ENCODE measurements at regions not wholly inside any gene's neighbourhood (a gene's known extent, or its start where the extent isn't known, plus 50 kb on each side); places are given as distances from the start of the nearest gene placed in this dataset.

GRCh38 chr1:79090985-79091384, 84.5 kb upstream of the ADGRL4 start:
- no TSS peak for BruUV-seq (replicated peaks)
- intact Hi-C loops (cut with micrococcal nuclease; ENCODE audit: unreplicated experiment): no loop called here
- CTCF ChIA-PET: no interaction called here

DNA sequence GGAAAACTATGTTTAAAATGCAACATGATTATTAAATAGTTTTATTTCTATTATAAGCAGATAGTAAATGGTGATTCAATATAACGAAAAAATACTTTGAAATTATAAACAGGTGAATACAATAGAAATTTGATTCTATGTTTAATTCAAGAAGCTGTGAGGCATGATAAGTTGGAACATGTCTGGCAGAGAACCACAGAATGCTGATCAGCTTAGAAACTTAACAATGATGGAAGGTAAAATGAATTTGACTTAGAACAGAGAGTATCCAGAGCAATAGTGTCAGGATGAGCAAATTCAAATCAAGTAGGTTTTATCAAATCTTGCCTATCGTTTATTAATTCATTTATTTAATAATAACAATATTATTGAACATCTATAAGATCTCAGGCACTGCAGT, 83.4 kb upstream of the ADGRL4 start:
- no peak for TF ChIP-seq CTCF (conservative IDR thresholded peaks at IDR 0.05; ENCODE audit: low read depth, low read length)
- TF ChIP-seq EZH2 (IDR thresholded peaks at IDR 0.05; ENCODE audit: borderline replicate concordance, low read depth, low read length, poor library complexity, severe bottlenecking): no peak
- no peaks in the 10 kb centered on the region for H3K9me3 ChIP-seq (ENCODE audit: low read depth, low read length, poor library complexity, severe bottlenecking)
- no TSS peak for BruUV-seq (replicated peaks)
- no peak for DNase-seq (ENCODE audit: low spot score)
- ChIA-PET CTCF (no interaction called here), POLR2A (ENCODE audit: low non-redundant PET) (no interaction called here)
- H3K4me3 ChIP-seq (ENCODE audit: low read depth, low read length, poor library complexity, severe bottlenecking): no peak overlapping the region
- intact Hi-C loops (cut with micrococcal nuclease; ENCODE audit: unreplicated experiment): no loop called here
- no peak overlapping the region for H3K27ac ChIP-seq (ENCODE audit: low read depth, low read length, poor library complexity, severe bottlenecking)
- H3K36me3 ChIP-seq (ENCODE audit: insufficient read depth, low read length, poor library complexity, severe bottlenecking): no peaks in the 10 kb centered on the region
- no peaks in the 10 kb centered on the region for H3K27me3 ChIP-seq (replicated peaks; ENCODE audit: insufficient read depth, low read depth, low read length, poor library complexity)
- H3K4me1 ChIP-seq (ENCODE audit: insufficient read depth, low read length, poor library complexity, severe bottlenecking): no peaks in the 10 kb centered on the region

More at GRCh38 chr1:79090985-79091384, 84.5 kb upstream of the ADGRL4 start:
- TF ChIP-seq CTCF (conservative IDR thresholded peaks at IDR 0.05; ENCODE audit: low read depth, low read length): no peak
- no peak for TF ChIP-seq EZH2 (IDR thresholded peaks at IDR 0.05; ENCODE audit: borderline replicate concordance, low read depth, low read length, poor library complexity, severe bottlenecking)
- Histone ChIP-seq H3K27ac (ENCODE audit: low read depth, low read length, poor library complexity, severe bottlenecking) (no peak overlapping the region), H3K9me3 (ENCODE audit: low read depth, low read length, poor library complexity, severe bottlenecking) (no peaks in the 10 kb centered on the region), H3K4me3 (ENCODE audit: low read depth, low read length, poor library complexity, severe bottlenecking) (no peak overlapping the region), H3K27me3 (replicated peaks; ENCODE audit: insufficient read depth, low read depth, low read length, poor library complexity) (no peaks in the 10 kb centered on the region), H3K36me3 (ENCODE audit: insufficient read depth, low read length, poor library complexity, severe bottlenecking) (no peaks in the 10 kb centered on the region), H3K4me1 (ENCODE audit: insufficient read depth, low read length, poor library complexity, severe bottlenecking) (no peaks in the 10 kb centered on the region)
- POLR2A ChIA-PET (ENCODE audit: low non-redundant PET): no interaction called here
- no peak for DNase-seq (ENCODE audit: low spot score)

DNA sequence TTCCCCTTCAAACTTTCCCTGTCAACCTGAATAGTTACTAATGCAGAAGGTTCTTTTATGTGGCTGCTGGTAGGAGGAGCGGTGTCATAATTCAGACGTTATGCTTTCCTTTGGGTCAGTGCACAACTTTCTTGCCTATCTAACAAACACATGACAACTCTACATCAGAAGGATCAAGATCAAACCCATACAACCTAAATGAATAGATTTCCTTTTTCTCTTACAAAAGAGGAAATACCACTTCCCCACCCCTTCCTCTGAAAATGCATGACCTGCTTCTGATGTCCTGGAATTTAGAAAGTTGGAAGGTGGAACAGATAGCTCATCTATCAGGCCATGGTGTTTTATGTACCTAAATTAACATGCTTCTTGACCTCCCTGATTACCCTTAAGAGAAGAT, 75.7 kb upstream of the ADGRL4 start:
- Histone ChIP-seq H3K27ac (ENCODE audit: low read depth, low read length, poor library complexity, severe bottlenecking) (no peak overlapping the region), H3K36me3 (ENCODE audit: insufficient read depth, low read length, poor library complexity, severe bottlenecking) (no peaks in the 10 kb centered on the region), H3K9me3 (ENCODE audit: low read depth, low read length, poor library complexity, severe bottlenecking) (peaks cover 6% of the 10 kb centered on the region), H3K27me3 (replicated peaks; ENCODE audit: insufficient read depth, low read depth, low read length, poor library complexity) (no peaks in the 10 kb centered on the region), H3K4me1 (ENCODE audit: insufficient read depth, low read length, poor library complexity, severe bottlenecking) (peaks cover 38% of the 10 kb centered on the region), H3K4me3 (ENCODE audit: low read depth, low read length, poor library complexity, severe bottlenecking) (no peak overlapping the region)
- DNase-seq (ENCODE audit: low spot score): peak; percentile 30
- no TSS peak for BruUV-seq (replicated peaks)
- intact Hi-C loops (cut with micrococcal nuclease; ENCODE audit: unreplicated experiment): no loop called here
- CTCF ChIA-PET: interaction anchor here (0.7 kb wide), 1 partner anchor 162 kb away, joined by 3 read pairs; no protein-coding TSS in a partner anchor
- POLR2A ChIA-PET (ENCODE audit: low non-redundant PET): no interaction called here
- TF ChIP-seq CTCF (conservative IDR thresholded peaks at IDR 0.05; ENCODE audit: low read depth, low read length) (no peak), EZH2 (IDR thresholded peaks at IDR 0.05; ENCODE audit: borderline replicate concordance, low read depth, low read length, poor library complexity, severe bottlenecking) (no peak)

All from A673 (cell line).